KG1 (cell line): ENCODE measurements at regions not wholly inside any gene's neighbourhood (a gene's known extent, or its start where the extent isn't known, plus 50 kb on each side); places are given as distances from the start of the nearest gene placed in this dataset.
"Not testable (repeated sequence)": the region's sequence is repeated elsewhere in the genome, so short reads cannot be mapped to it uniquely, and the experiment has no call there.

ENCODE experiments used
- DNase-seq: peaks from one replicate; lab custom pipeline; 2025; lab: John Stamatoyannopoulos, UW

DNA sequence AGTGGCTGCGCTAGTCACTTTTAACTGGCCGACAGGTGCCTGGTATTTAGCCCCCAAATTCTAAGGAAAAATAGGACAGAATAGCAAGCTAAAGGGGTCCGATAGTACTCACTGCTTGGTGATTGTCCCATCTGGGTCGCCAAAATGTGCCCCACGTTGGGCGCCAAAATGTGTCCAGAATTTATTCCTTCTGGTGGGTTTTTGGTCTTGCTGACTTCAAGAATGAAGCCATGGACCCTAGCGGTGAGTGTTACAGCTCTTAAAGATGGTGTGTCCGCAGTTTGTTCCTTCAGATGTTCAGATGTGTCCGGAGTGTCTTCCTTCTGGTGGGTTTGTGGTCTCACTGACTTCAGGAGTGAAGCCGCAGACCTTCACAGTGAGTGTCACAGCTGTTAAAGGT is 144.8 kb upstream of the XIRP2 start:
- DNase-seq = not testable (repeated sequence)

DNA sequence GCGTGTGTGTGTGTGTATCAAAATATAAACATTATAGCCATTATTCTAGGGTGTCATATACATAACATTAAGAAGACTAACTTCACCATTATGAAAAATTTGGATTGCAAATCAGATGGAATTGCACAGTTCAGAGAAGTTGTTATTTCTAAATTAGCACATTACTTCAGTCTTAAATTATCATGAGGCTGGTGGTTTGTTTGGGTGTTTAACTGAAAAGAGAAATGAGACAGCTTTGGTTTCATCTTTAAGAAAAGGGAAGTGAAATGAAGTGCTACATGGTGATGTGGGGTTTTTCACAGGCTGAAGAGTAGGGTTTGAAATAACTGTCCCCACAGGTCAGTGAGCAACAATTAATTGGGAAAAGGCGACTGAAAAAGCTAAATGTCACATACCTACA is 161.2 kb upstream of the XIRP2 start:
- DNase-seq = peak; percentile 21

DNA sequence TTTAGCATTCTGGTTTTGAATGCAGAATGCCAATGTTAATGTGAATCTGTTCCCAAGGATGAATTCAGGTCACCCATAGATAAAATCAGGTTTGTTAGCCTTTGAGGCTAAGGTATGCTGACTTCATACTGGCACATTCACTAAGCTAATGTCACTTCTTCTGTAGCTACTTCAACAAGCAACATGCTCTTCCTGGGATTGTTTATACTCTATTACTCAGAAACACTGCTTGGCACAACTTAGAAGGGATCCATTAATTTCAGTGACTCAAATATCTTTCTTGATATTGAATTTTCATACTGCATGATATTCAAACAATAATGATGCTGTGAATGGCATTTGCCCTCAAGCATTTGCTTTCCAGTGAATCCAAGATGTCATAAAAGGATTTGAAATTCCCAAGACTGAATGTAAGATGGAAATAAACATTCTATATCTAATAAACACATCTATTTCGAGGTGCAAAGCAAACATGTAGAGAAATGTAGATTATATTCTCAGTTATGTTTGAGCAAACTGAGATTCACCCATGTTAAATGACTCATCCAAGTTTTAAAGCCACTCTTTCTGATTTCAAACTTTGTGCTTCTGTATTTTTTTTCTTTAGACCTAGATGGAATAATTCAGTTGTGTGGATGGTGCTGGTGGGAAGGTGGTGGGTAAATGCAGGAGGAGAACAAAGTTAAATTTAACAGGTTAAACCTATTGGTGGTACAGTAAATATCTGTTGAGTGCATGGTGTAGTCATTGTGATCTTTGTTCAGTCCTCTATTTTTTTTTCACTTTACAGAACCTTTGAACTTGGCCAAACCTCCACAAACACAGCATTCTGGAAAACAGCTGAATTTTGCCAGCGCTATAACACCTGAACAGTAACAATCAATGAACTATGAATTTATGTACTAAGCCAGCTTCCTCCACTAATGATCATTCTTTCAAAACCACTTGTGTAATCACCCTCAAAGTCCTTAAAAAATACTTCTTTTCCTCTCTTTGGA is 162.1 kb upstream of the XIRP2 start:
- no peak for DNase-seq

DNA sequence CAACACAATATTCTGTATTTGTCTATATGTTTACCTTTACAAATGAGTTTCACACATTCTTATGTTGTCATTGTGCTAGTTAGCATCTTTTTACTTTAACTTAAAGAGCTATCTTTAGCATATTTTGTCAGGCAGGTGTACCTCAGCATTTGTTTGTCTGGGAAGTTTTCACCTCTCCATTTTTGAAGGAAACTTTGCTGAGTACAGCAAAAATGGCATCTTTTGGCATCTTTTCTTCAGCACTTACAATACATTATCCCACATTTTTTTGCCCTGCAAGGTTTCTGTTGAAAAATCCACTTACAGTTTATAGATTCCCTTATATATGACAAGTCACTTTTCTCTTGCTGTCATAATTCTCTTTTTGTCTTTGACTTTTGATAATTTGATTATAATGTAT is 171.3 kb upstream of the XIRP2 start:
- no peak for DNase-seq

DNA sequence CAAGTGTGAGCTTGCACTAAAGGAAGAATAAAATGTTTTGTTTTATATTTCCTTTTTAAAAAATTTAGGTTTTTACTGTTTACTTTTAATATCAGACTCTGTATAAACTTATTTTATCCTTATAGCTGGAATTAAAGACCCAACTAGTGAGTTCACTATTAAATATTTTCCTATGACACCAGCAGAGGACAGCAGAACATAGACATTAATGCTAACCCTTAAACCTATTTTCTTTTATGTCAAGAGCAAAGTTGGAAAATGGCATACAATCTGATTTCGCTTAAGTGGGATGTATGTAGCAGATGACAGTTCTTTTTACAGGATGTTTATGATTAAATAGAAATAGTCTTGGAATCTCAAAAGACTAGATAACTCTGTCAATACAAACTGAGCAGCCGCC is 188.2 kb upstream of the XIRP2 start:
- DNase-seq = no peak

DNA sequence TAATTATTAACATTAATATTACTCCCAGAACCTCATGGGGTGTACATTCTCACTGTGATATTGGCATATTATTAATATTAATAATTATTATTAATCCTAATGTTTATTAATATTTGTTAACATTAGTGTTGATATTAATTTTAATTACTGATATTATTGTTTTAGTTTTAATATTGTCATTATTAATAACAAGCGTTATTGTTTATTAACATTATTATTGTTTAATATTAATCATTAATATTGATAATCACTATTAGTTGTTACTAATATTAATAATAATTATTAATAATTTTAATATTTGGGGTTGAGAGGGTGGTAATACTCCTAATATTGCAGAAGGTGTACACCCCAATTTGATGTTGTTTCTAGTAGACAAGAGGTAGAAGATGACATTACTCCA is 193.1 kb upstream of the XIRP2 start:
- no peak for DNase-seq

DNA sequence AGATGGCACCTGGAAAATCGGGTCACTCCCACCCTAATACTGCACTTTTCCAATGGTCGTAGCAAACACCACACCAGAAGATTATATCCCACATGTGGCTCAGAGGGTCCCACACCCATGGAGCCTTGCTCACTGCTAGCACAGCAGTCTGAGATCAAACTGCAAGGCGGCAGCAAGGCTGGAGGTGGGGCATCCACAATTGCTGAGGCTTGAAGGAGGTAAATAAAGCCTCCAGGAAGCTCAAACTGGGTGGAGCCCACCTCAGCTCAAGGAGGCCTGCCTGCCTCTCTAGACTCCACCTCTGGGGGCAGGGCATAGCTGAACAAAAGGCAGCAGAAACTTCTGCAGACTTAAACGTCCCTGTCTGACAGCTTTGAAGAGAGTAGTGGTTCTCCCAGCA is 192.0 kb upstream of the SCN7A start:
- DNase-seq = not testable (repeated sequence)

DNA sequence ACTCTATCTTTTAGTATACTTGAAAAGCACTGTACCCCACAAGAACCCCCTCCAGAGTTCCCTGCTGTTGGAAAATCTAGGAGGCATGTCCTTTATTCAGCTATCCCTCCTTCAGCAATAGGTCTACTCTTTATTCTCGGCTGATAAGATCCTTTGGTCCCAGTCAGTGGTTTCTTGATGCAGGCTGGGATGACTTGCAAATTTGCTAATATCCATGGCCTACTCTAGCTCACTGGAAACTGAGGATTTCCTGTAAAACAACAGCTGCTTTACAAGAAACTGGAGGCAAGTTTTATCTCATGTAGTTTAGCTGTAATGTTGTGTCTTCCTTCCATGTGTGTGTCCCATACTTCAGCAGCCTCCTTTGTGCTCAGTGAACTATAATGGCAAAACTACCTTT is 183.9 kb upstream of the SCN7A start:
- DNase-seq = no peak

DNA sequence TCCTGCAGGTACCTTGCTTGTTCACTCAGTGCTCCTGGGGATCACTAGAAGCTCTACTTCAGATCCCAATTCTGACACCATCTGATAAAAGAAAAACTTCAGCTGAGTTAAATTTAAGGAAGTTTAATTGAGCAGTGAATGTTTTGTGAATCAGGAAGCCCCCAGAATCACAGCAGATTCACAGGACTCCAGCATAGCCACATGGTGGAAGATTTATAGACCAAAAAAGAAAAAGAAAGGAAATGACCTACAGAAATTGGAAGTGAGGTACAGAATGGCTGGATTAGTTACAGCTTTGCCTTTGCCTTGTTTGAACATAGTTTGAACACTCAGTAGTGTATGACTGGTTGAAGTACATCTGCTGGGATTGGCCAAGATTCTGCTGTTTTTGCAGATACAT is 182.7 kb upstream of the SCN7A start:
- DNase-seq = no peak

DNA sequence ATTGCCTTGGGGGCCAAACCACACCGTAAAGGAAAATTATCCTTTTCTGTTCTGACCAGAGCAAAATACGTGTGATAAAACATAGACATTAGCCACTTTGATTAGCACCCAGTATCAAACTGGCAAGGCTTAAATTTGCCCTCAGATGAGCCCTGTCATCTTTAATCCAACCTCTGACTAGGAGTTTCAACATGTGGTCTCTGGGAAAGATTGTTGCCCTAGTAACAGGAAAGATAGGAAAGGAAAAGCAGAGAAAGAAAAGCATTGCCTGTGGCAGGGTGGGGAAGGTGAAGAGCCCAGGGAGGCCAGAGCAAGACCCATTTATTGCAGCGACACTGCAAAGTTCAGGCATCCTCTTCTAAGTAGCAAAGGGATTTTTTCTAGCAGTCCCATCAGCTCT is 181.5 kb upstream of the SCN7A start:
- DNase-seq = no peak

DNA sequence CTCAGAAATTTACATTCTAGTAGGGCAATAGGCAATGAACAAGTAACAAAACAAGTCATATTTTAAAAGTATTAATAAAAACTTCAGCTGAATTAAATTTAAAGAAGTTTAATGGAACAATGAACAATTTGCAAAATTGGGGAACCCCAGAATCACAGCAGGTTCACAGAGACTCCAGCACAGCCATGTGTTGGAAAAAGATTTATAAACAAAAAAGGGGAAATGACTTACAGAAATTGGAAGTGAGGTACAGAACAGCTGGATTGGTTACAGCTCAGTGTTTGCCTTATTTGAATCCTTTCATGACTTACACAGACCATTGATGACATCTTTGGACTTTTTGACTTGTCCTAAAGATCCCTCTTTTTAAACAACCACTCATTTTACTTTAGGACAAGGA is 179.9 kb upstream of the SCN7A start:
- no peak for DNase-seq

DNA sequence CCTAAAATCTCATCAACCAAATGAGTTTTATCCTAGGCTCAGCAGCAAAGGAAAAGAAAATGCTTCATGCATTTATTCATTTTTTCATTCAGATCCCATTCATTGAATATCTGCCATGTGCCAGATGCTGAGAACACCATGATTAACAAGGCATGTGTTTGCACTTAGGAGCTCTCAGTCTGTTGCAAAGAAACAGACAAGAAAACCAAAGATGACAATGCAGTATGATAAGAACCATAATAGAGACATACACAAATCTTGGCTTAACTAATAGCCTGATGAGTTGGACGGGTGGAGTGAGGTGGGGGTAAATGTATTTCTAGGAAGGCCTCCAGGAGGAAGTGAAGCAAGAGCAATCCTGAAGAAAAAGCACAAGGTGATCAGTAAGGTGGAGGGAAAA is 177.8 kb upstream of the SCN7A start:
- no peak for DNase-seq

DNA sequence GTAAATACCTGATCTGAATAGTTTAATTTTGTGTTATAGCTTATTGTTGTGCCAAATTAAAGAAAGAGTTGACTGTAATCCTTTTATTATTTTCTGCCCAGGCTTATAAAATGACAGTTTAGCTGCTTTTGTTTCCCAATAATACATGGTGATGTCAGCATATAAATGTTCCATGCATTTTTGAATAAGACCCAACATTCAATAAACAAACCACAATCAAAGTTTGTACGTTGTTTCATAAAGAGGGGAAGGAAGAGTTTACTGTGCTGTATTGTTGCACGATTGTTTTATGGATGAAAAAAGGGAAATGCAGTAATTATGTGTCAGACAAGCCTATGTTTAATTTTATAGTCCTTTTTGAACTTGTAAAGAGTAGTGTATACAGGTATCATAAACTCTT is 177.2 kb upstream of the SCN7A start:
- DNase-seq = no peak

DNA sequence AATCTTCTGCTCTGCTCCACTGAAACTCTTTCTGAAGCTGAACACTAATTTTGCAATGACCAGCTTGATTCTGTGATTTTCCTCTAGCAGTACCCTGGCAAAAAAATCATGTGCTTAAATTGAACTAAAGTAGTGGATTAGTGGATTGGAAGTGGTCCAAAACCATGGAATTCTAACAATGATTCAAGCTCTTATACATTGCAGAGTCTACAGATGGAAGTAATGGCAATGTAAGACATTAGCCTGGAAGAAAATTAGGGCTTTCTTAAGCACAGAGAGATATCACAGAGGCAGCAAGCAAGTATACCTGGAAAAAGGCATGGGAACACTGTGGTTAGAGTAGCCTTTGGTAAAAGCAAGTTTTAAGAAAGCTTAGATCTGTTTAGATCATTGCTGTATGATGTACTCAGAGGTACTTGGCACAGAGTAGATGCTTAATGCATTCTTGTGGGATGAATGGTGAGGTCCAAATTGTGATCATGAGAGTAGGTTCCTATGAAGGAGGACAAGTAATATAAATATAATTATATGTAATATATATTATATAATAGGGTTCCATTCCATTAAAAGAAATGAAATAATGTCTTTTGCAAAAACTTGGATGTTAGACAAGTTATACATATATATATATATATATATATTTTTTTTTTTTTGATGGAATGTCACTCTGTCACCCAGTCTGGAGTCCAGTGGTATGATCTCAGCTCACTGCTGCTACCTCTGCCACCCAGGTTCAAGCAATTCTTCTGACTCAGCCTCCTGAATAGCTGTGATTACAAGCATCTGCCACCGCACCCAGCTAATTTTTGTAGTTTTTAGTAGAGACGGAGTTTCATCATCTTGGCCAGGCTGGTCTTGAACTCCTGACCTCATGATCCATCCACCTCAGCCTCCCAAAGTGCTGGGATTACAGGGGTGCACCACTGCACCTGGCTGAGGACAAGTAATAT is 172.2 kb upstream of the SCN7A start:
- no peak for DNase-seq

DNA sequence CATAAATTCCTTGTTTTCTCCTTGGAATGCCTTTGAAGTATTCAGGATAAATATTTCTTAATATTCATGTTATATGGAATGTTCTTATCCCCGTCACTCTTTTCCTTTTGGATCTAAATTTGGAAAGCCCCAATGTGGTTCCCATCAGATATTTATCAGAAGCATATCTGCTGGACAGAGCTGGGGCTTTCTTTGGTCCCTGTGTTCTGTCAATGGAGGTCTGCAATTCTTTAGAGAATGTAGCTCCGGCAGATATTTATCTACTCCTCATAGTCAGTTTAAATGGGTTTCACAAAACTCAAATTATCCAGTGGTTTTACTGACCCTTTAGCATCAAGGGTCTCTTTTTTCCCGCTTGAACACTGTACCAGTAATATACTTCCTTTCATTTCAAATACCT is 167.8 kb upstream of the SCN7A start:
- no peak for DNase-seq

DNA sequence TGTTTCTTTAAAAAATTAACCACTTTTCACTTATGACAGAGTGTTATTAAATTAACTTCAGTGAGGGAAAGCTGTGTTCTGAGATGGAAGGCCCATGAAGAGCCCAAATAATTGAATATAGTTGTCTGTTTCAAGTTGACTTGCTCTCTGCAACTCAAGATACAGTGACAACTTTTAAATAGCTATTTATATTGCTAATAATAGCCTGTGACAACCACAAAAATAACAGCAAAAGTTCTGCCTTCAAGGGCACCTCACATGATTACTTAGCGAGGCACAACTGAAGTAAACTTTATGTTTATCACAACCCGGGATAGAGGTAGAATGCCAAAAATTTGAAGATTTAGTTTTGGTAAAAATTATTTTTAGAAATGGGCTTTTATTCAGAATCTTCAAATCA is 167.3 kb upstream of the SCN7A start:
- DNase-seq = no peak

DNA sequence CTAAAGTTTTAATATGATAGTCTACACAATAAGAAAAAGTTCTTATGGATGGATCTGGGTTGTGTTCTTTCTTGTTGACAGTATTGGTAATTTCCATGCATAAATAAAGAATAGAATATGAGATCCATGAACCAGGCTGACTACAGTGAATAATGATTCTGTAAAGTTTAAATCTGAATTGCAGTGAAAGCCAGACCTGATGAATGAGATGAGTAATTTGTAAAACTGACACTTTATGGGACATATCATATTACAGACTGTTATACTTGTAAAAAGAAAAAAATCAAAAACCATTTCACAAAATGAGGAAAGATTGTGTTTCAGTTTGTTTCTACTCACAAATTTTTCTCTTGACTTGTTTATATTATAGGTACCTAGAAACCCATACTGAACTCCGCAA is 164.9 kb upstream of the SCN7A start:
- DNase-seq = no peak

DNA sequence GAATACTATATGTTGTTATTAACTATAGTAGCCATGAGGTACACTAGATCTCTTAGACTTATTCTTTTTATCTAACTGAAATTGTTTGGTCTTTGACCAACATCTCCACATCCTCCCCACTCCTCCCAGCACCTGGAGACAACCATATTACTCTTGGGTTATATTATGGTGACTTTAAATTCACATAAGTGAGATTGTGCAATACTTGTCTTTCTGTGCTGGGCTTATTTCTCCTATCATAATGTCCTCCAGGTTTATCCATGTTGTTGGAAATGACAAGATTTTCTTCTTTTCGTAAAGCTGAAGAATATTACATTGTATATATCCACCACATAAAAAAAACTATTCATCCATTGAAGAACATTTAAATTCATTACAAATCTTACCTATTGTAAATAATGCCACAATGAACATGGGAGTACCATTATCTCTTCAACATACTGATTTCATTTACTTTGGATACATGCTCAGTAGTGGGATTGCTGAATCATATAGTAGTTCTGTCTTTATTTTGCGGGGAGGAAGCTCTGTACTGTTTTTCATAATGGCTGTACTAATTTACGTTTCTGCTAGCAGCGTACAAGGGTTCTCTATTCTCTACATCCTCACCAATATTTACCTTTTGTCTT is 159.2 kb upstream of the SCN7A start:
- no peak for DNase-seq

DNA sequence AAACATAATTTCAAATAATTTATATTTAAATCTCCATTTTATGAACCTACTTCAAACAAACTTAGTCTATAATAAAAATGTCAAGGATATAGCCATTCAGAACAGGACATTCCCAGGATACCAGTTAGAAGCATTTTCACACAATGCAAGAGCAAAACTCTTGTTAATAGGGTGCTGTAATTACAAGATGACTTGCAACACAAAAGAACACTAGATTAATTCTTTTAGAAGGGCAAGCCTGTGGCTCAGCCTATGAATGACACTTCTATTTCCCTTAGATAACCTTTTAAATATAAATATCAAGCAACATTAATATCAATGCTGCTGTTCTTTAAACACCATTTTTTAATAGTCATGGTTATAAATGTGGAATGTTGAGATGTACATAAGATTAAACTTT is 157.9 kb upstream of the SCN7A start:
- DNase-seq = no peak

DNA sequence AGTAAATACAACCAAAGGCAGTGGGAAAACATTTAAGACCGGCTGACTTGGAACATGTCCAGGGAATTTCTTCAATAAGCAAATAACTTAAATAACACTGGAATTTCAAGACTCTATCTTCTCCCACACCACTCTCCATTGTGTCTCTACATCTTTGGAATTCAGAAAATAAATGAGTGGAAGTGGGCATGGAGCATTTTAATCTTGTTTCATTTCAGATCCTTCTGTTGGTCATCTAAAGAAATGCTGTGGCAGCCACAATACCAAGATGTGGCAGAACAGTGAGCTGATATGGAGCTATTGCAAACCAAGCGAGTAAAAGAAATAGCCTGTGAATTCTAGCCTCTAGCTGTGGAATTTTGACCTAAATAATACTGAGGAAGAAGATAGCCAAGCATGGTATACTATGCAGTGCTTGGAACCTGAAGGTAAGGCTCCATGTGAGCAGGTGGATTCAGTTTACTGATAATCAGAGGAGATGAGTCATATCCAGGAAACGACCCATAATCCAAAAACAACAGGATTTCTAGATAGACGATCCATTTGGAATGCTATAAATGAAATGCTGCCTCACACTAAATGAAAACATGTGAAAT is 157.1 kb upstream of the SCN7A start:
- DNase-seq = no peak

DNA sequence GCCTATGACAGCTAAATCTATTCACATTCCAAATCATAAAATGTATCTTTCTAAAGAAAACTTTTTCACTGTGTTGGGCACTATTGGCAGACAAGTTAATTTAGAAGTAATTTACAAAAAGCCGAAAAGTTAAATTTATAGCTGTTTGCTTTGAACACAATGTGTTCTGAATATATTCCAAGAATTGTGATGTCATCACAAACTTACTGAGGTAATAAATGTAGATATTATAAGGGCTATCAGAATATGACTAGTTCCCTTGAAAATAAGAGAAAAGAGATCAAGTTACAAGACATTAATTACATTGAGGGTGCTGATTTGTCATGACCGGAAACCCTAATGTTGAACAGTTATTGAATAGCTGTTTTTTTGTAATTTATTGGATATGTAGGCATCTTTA is 153.9 kb upstream of the SCN7A start:
- DNase-seq = no peak

DNA sequence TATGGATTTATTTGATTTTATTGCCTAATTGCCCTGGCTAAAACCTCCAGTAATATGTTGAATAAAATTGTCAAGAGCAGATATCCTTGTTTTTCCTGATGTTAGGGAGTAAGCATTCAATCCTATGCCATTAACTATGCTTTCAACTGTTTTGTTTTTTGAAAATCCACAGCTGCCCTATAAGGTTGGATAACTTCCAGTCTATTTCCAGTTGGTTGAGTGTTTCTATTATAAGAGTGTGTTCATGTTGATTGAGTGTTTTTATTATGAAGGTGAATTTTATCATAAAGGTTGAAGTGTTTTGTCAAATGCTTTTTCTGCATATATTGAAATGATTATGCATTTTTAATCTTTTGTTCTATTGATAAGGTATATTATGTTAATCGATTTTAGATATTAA is 149.9 kb upstream of the SCN7A start:
- DNase-seq = no peak
